OCI-LY7 (cell line): ENCODE measurements at regions not wholly inside any gene's neighbourhood (a gene's known extent, or its start where the extent isn't known, plus 50 kb on each side); places are given as distances from the start of the nearest gene placed in this dataset.

Source experiments
- EZH2phosphoT487 ChIP-seq: fragments of 200-600 bp; sonication (generic); IDR thresholded peaks from 2 replicates; pipeline ENCODE4 v1.6.1; 2018; ENCODE audit warnings: low read depth, borderline replicate concordance, mild to moderate bottlenecking, mixed run types, antibody characterized with exemption, low read length, moderate library complexity, mixed read lengths
- TF ChIP-seq, protein P1 (sequence below): fragments of 200-600 bp; sonication (generic); conservative IDR thresholded peaks from 2 replicates; pipeline ENCODE4 v1.5.1; 2014; ENCODE audit warnings: mild to moderate bottlenecking, antibody characterized with exemption, low read length, moderate library complexity, mixed read lengths

DNA sequence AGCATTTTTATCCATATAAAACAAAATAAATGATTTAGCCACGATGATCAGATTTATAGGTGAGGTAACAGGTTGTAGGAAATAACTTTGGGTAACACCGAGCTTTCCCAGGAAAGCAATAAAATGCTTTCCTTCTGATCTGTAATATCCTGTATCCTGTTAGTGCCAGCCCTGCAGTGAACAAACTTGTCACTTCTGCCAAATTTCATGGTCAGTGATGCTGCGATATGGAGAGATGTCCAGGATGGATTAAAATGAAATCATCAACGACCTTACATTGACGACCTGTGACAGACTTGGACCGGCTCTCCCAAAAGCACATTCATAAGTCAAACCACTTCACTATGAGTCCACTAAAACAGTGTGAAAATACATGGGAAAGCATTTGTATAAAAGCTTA, 608.0 kb upstream of the NRP1 start:
- no peak for TF ChIP-seq EZH2phosphoT487
- TF ChIP-seq, protein P1, sequence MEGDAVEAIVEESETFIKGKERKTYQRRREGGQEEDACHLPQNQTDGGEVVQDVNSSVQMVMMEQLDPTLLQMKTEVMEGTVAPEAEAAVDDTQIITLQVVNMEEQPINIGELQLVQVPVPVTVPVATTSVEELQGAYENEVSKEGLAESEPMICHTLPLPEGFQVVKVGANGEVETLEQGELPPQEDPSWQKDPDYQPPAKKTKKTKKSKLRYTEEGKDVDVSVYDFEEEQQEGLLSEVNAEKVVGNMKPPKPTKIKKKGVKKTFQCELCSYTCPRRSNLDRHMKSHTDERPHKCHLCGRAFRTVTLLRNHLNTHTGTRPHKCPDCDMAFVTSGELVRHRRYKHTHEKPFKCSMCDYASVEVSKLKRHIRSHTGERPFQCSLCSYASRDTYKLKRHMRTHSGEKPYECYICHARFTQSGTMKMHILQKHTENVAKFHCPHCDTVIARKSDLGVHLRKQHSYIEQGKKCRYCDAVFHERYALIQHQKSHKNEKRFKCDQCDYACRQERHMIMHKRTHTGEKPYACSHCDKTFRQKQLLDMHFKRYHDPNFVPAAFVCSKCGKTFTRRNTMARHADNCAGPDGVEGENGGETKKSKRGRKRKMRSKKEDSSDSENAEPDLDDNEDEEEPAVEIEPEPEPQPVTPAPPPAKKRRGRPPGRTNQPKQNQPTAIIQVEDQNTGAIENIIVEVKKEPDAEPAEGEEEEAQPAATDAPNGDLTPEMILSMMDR, result no peak
